ENCODE measurements at regions not wholly inside any gene's neighbourhood (a gene's known extent, or its start where the extent isn't known, plus 50 kb on each side); places are given as distances from the start of the nearest gene placed in this dataset.

DNA sequence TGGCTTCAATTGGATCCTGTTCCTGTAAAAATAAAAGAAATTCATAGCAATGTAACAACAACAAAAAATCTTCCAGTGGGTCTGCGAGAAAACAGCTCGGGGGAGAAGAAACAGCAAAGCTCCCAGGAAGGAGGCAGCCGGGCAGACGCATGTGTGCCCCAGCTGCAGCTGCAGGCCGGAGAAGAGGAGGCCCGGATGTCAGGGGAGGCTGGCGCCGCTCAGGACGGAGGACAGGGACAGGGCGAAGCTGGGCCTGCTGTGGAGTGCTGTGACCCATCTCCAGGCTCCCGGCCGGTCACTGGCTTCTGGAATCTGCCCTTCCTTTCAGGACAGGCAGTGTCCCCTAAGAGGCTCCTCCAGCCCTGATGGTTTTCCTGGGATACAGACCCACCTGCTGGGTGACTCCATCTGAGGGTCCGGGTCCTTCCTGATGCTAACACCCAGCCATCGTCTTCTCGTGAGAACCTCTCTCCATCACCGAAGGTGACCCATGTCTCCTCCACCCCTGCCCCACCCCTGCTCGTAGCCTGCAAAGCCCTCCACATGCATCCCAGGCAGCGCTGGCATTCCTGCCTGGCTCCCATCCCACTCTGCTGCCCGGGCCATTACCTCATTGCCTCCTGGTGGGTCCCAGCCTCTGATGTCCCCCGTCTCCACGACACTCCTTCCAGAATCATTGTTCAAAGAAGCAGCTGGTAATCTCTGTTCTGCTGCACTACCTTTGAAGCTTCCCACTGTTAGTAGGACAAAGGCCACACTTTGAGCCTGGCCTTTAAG is 145.4 kb upstream of the TWIST2 start:
- TF ChIP-seq, protein P1, sequence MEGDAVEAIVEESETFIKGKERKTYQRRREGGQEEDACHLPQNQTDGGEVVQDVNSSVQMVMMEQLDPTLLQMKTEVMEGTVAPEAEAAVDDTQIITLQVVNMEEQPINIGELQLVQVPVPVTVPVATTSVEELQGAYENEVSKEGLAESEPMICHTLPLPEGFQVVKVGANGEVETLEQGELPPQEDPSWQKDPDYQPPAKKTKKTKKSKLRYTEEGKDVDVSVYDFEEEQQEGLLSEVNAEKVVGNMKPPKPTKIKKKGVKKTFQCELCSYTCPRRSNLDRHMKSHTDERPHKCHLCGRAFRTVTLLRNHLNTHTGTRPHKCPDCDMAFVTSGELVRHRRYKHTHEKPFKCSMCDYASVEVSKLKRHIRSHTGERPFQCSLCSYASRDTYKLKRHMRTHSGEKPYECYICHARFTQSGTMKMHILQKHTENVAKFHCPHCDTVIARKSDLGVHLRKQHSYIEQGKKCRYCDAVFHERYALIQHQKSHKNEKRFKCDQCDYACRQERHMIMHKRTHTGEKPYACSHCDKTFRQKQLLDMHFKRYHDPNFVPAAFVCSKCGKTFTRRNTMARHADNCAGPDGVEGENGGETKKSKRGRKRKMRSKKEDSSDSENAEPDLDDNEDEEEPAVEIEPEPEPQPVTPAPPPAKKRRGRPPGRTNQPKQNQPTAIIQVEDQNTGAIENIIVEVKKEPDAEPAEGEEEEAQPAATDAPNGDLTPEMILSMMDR (IDR thresholded peaks at IDR 0.05): no peak
- TF ChIP-seq POLR2A (IDR thresholded peaks at IDR 0.05): no peak

Data from uterus (tissue), 2 donors.